ENCODE measurements at regions not wholly inside any gene's neighbourhood (a gene's known extent, or its start where the extent isn't known, plus 50 kb on each side); places are given as distances from the start of the nearest gene placed in this dataset.
"Not testable (repeated sequence)": the region's sequence is repeated elsewhere in the genome, so short reads cannot be mapped to it uniquely, and the experiment has no call there.

DNA sequence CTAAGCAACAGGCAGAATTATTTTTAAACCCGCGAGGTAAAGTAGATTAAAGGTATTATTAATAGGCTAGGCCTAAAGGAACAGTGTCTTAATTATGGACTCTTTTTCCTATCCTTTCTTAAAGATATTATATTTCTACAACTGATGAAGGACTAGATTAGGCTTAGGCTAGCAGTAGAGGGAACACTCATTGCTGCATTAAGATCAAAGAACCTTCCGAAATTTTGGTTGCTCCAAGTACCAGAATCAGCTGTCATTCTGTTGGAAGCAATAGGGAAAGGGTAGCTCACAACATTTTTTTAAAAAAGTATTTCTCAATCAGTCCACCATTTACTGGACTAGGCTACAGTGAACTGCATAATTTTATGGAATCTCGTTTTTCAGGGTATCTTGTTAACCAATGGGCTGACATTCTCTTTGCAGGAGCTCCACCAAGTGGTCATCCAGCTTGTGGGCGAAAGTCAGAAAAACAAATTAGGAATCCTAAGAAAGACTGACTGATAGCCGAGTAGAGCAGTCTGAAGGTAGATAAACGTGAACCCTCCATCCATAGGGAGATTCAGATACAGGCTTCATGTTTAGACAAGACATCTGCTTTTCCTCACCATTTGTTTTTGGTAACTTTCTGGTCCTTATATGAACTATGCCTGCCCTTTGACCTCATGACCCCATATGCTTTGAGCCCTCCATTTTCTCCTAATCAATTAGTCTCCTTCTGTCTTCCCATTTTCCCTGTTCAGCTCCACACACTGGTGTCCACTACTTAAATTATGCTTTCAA is 103.6 kb upstream of the CHD1 start:
- in situ Hi-C loops (cut with HindIII; ENCODE audit: low sequenced_read_pairs), result no loop called here

DNA sequence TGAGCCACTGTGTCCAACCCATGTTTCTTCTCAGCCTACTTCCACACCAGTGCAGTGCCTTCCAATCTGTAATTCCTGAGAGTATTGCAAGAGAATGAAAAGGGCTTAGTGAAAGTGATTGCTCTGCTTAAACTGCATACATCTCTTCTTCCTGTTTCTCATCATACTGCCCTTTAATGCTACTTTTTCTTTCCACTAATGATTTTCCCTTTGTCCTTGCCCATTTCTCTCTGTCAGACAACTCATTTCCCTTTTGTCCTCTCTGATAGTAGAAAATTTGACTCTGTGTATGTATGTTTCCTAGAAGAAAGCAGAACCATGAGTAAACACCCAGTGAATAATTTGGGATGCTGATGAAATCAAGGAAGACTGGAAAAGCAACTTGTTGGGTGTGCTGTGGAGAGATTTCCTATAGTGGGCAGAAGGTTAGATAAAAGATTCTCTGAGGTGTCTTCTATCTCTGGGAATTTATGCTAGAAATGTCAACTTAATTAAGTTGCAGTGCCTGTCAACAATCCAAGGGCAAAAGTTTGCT is 102.2 kb upstream of the CHD1 start:
- in situ Hi-C loops (cut with HindIII; ENCODE audit: low sequenced_read_pairs), result no loop called here

DNA sequence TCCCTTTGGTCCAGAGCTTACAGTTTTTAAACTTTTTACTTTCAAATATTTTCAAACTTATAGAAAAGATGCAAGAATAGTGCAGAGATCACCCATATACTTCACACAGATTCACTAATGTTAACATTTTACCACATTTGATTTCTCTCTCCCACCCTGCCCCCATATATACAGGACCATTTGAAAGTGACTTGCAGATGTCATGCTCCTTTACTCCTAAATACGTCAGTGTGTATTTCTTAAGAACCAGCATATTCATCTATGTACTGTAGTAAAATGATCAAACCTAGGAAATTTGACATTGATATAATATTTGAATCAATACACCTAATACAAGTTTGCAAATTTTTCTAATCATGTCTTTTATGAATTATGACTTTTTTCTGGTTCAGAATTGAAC is 100.4 kb upstream of the CHD1 start:
- in situ Hi-C loops (cut with HindIII; ENCODE audit: low sequenced_read_pairs), result no loop called here

DNA sequence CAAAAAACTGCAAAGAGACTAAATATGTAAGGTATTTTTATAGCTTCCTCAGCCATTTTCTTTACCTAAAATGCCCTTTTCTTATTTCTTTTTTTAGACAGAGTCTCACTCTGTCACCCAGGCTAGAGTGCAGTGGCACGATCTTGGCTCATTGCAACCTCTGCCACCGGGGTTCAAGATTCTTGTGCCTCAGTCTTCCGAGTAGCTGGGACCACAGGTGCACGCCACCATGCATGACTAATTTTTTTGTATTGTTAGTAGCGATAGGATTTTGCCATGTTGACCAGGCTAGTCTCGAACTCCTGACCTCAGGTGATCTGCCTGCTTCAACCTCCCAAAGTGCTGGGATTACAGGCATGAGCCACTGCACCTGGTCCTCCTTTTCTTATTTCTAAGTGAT is 99.4 kb upstream of the CHD1 start:
- in situ Hi-C loops (cut with HindIII; ENCODE audit: low sequenced_read_pairs), result not testable (repeated sequence)

DNA sequence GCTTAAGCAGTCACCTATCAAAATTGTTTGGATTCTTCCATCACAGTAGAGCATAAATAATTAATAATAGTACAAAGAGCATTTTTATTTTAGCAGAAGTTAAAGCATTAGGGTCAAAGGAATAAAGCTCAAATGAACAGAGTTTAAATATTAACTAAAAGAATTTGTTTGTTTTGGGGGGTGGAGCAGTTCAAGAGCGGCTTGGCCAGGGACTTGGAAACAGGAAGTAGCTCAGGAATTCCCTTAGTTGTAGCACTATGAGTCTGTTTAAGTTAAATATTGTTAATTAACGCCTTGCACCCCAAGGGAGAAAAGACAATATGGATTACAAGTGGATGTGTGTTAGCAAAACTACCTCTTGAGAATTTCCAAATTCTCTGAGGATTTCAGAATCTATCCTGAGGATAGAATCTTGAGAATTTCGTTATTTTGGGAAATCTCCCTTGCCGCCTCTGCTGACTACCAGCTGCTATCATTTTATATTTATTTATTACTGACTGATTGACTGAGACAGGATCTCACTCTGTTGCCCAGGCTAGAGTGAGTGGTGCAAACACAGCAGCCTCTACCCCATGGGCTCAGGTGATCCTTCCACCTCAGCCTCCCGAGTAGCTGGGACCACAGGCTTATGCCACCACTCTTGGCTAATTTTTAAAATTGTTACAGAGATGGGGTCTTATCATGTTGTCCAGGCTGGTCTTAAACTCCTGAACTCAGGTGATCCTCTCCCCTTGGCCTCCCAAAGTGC is 96.7 kb upstream of the CHD1 start:
- in situ Hi-C loops (cut with HindIII; ENCODE audit: low sequenced_read_pairs), result no loop called here

DNA sequence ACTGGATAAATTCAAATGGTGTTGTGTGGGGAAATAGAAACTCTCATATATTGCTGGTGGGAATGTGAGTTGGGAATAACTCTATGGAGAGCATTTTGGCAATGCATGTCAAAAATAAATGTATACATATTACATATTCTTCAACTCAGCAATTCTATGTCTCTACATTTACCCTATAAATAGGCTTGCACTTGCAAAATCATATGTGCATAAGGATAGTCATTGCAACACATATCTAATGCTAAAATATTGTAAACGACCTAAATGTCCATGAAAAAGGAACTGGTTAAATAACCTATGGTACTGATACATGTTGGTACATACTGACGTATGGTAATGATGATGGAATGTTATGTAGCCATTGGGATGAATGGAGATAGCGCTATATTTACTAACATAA is 94.5 kb upstream of the CHD1 start:
- in situ Hi-C loops (cut with HindIII; ENCODE audit: low sequenced_read_pairs), result no loop called here

DNA sequence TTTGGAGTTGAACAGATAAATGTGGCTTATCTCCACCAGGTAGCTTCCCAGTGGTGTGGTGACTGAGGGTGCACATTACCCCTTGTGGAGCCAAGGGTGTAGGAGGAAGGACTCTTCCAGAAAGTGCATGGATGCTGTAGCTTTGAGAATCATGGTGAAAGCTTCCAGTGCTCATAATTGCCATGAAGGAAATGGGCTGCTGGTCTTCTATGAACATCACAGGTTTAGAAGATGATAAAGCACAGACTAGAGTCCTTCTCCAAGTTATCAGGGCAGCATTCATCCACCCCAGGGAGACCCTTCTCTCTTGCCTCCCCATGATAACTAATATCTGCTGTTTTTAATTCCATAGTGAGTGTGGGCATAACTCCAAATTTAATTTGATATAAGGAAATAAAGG is 93.4 kb upstream of the CHD1 start:
- in situ Hi-C loops (cut with HindIII; ENCODE audit: low sequenced_read_pairs), result no loop called here

DNA sequence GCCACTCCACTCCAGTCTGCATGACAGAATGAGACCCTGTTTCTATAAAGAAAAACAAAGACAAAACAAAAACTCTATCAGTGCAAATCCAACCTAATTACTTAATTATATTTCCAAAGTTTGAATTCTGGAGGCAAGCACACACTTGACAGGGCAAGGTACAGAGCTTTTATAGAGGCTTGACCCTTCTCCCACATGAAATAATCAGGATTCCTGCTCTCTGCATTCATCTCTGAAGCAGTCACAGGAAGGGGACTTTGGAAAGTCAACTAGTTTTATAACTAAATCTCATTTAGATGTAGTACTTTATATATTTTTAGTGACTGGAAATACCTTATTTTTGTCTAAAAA is 91.9 kb upstream of the CHD1 start:
- in situ Hi-C loops (cut with HindIII; ENCODE audit: low sequenced_read_pairs), result no loop called here

DNA sequence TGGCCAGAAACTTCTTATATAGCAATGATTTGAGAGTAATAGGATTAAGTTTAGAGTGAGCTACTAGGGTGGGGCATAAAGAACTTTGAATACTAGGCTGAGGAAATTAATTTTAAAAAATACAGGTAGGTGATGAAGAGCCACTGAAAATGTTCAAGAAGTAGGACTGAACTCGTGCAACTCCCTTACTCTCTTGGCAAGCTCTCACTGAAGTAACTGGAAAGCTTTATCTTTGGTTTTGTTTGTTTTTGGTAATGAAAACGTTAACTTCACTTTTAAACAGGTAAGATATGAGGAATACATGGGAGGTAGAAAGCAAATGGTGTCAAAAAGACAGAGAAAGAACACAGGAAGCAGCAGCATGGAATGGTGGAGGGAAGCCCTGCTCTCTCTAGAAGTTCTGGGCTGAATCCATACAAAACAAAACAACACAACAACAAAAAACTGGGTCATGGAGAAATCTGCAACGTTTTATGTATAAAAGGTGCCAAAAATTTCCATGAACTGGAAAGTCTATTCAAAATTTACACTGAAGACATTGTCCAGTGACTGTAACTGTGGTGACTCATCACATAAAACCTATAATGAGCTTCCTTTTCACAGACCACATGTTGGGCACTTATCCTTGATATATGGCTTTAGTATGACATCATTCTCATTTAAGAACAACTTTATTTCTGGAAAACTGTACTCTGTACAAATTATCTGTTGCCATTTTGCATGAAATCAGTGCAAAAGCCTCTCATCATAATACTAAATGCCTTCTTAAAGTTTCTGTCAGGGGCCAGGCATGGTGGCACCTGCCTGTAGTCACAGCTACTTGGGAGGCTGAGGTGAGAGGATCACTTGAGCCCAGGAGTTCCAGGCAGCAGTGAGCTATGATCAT is 91.2 kb upstream of the CHD1 start:
- in situ Hi-C loops (cut with HindIII; ENCODE audit: low sequenced_read_pairs), result no loop called here

DNA sequence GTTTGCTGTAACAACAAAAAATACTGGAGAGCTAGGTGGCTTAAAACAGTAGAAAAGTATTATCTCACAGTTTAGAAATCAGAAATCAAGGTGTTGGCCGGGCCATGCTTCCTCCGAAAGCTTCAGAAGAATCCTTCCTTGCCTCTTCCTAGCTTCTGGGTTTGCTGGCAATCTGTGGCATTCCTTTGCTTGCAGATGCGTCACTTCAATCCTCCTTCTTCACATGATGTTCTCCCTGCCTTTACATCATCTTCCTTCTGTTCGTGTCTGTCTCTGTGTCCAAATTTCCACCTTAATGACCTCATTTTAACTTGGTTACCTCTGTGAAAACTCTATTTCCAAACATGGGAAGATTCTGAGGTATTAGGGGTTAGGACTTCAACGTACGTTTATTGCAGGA is 90.4 kb upstream of the CHD1 start:
- in situ Hi-C loops (cut with HindIII; ENCODE audit: low sequenced_read_pairs), result no loop called here

DNA sequence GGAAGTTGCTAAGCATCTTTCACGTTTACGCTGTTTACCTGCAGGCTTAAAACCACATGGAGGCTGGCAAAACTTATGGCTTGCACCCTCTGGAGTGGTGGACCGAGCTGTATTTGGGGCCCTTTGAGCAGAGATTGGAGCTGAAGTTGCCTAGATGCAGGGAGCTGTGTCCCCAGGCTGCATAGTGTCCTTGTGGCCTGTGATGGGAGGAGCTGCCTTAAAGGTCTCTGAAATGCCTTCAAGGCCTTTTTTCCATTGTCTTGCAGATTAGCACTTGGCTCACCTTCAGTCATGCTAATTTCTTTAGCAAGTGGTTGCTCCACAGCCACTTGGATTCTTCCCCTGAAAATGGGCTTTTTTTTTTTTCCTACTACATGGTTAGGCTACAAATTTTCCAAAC is 81.5 kb upstream of the CHD1 start:
- in situ Hi-C loops (cut with HindIII; ENCODE audit: low sequenced_read_pairs), result no loop called here

DNA sequence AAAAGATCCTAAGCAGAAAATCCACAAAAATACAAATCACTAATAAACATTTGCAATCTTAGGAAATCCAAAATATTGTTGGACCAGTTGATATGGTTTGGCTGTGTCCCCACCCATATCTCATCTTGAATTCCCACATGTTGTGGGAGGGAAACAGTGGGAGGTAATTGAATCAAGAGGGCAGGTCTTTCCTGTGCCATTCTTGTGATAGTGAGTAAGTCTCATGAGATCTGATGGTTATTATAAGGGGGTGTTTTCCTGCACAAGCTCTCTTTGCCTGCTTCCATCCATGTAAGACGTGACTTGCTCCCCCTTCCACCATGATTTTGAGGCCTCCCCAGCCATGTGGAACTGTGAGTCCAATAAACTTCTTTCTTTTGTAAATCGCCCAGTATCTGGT is 79.2 kb upstream of the CHD1 start:
- in situ Hi-C loops (cut with HindIII; ENCODE audit: low sequenced_read_pairs), result not testable (repeated sequence)

DNA sequence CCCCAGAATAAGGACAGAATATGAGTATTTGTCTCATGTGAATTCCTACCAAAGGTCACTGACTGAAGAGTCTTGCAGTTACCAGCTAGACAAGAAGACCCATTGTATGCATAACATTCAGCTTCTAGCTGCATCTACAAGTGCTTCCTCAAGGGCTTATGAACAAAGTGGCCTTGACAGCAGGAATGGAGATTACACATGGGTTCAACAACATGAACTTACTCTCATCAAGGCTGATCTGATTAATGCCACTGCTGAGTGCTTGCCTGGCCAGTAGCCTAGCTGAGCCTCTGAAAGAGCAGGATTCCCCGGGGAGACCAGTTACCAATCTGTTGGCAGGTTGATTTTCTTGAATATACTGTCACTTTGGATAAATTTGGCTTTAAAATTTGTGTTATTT is 76.7 kb upstream of the CHD1 start:
- in situ Hi-C loops (cut with HindIII; ENCODE audit: low sequenced_read_pairs), result no loop called here

DNA sequence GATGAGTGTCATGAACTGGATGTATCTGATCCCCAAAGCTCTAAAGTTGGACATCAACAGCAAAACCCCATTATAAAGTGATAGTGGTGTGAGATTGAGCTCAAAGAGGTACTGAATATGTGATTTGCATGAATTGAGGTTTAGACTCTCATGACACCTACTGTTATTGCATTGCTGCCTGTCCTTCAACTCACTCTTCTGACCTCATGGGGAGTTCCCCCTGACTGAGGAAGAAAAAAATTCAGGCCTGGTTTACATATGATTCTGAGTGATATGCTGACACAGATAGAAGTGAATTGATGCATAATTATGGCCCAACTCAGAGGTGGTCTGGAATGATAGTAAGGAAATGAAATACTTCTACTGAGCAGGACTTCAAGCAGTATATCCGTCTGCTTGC is 76.2 kb upstream of the CHD1 start:
- in situ Hi-C loops (cut with HindIII; ENCODE audit: low sequenced_read_pairs), result no loop called here

DNA sequence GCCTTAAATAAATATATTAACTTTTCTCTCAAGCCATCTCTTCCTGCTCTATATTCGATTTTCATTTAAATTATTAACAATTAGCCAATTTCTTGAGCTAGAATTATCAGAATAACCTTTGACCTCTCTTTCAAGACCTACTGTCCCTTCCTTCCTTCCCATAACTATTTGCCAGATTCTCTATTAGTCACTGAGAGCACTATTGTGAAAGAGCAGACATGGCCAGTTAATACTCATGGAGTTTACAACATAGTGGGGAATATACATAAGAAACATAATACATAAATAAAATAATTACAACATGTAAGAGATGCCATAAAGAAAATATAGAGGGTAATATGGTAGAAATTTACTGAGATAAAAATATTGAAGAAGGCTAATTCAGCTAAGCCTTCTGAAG is 72.1 kb upstream of the CHD1 start:
- in situ Hi-C loops (cut with HindIII; ENCODE audit: low sequenced_read_pairs), result no loop called here

DNA sequence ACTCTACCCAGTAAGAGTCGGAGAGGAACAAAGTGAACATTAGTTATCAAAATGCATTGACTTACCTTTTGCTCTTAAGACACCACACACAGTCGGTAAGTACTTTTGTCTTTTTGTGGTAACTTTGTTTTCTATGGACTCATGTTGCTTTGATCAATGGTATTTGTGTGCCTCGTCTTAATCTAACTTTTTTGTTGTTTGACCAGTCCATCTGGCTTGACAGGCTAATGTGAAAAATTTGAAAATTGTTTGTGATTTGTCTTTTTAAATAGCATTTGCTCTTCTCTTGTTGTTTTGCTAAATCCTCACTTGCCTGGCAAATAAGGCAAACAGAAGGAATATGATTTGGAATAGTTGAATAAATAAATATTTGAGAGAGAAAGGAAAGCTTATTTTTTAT is 71.4 kb upstream of the CHD1 start:
- in situ Hi-C loops (cut with HindIII; ENCODE audit: low sequenced_read_pairs), result no loop called here

DNA sequence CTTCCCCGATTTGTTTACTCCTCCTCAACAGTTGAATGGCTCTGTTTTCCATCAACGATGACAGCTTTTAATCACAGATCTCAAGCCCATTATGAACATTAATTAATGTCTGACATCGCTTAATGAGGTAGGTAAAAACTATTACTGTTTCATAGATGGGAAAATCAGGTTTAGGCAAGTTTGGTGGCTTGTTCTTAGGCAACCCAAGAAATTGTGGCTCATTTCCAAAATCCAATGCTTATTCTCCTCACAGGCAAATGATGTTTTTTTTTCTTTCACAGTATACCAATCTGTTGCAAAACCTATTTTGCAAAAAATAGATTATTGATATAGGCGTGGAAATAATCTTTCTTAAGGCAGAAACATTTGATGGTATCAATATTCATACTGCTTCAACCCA is 70.8 kb upstream of the CHD1 start:
- in situ Hi-C loops (cut with HindIII; ENCODE audit: low sequenced_read_pairs), result no loop called here

DNA sequence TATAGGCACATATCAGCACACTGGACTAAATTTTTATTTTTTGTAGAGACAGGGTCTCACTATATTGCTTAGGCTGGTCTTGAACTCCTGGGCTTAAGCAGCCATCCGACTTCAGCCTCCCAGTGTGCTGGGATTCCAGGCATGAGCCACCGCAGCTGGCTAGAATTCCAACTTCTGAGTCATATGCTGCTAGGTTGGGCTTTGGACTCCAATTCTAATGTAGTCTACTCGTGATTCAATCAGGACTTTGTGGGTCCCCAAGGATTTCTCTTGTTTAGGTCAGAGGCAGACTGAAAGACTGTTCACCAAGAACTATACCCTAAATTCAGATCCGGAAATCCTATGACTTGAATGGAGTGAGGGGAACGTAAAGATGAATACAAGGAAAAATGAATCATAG is 68.2 kb upstream of the CHD1 start:
- in situ Hi-C loops (cut with HindIII; ENCODE audit: low sequenced_read_pairs), result no loop called here

DNA sequence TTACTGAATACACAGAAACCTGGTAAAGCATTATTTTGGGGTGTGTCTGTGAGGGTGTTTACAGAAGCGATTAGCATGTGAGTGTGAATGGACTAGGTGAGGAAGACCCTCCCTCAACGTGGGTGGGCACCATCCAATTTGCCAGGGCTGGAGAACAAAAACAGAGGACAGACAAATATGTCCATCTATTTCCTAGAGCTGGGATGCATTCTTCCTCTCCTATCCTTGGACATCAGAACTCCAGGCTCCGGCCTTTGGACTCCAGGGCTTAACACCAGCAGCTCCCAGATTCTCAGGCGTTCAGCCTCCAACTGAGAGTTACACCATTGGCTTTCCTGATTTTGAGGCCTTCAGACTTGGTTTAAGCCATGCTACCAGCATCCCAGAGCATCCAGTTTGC is 65.8 kb upstream of the CHD1 start:
- in situ Hi-C loops (cut with HindIII; ENCODE audit: low sequenced_read_pairs), result no loop called here

DNA sequence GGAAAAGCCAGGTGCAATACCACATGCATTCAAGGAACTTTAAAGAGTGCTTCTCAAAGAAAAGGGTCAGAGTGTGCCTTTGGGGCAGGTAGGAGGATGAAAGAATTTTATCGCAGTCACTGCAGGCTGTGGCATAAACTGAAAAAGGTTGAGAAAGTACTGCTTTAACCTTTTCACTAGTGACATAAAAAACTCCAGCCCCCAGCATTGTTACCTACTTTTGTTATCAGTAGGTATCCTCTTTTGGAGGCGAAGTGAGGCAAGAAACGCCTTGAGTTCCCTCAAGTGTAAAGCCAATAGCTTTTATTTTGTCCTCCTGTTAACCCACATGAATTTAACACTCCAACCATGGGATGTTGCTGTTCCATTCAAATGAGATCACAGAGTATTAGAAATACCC is 64.7 kb upstream of the CHD1 start:
- in situ Hi-C loops (cut with HindIII; ENCODE audit: low sequenced_read_pairs), result no loop called here

DNA sequence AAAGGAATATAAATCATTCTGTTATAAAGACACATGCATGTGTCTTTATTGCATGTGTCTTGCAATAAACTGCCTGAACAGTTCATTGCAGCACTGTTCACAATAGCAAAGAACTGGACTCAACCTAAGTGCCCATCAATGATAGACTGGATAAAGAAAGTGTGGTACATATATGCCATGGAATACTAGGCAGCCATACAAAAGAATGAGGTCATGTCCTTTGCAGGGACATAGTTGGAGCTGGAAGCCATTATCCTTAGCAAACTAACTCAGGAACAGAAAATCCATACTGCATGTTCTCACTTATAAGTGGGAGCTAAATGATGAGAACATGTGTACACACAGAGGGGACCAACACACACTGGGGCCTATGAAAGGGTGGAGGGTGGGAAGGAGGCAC is 63.7 kb upstream of the CHD1 start:
- in situ Hi-C loops (cut with HindIII; ENCODE audit: low sequenced_read_pairs), result no loop called here

DNA sequence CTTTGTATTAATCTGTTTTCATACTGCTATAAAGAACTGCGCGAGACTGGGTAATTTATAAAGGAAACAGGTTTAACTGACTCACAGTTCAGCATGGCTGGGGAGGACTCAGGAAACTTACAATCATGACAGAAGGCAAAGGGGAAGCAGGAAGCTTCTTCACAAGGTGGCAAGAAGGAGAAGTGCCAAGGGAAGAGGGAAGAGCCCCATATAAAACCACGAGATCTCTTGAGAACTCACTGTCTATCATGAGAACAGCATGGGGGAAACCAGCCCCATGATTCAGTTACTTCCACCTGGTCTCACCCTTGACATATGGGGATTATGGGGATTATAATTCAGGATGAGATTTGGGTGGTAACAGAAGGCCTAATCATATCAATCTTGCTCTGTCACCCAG is 60.9 kb upstream of the CHD1 start:
- in situ Hi-C loops (cut with HindIII; ENCODE audit: low sequenced_read_pairs), result no loop called here
